Fibroblast of lung (primary cell): ENCODE measurements at regions not wholly inside any gene's neighbourhood (a gene's known extent, or its start where the extent isn't known, plus 50 kb on each side); places are given as distances from the start of the nearest gene placed in this dataset.

Source experiments
- DNase-seq, 2 donors: peaks; one replicate each; pipeline versions ENCODE4 v3.0.0 to v3.0.0-alpha.2; 2010; ENCODE audit warnings: low read depth in 2 of 2
- H2AFZ ChIP-seq: 2 replicates; pipeline ENCODE4 v1.5.1; 2012; ENCODE audit warnings: low read length, control low read depth, inconsistent platforms
- H3K27ac ChIP-seq: 2 replicates; pipeline ENCODE4 v1.5.1; 2011; ENCODE audit warnings: low read length, control low read depth; ENCODE audit not compliant: insufficient read depth
- H3K27me3 ChIP-seq: 2 replicates; pipeline ENCODE4 v1.5.1; 2011; ENCODE audit warnings: mild to moderate bottlenecking, low read length; ENCODE audit not compliant: control insufficient read depth, insufficient read depth
- H3K36me3 ChIP-seq: 2 replicates; pipeline ENCODE4 v1.5.1; 2011; ENCODE audit warnings: low read length; ENCODE audit not compliant: control insufficient read depth, insufficient read depth
- H3K4me1 ChIP-seq: 2 replicates; pipeline ENCODE4 v1.5.1; 2011; ENCODE audit warnings: low read length; ENCODE audit not compliant: control insufficient read depth, insufficient read depth; ENCODE audit errors: extremely low read depth
- H3K4me2 ChIP-seq: 2 replicates; pipeline ENCODE4 v1.5.1; 2011; ENCODE audit warnings: low read length, control low read depth; ENCODE audit not compliant: insufficient read depth; ENCODE audit errors: extremely low read depth
- H3K4me3 ChIP-seq, 4 experiments: fragments of 200-600 bp in 1 of 4; sonication (generic) in 1 of 4; replicated peaks in 1 of 4; 2 replicates each; pipeline ENCODE4 v1.5.1; 2011 to 2016; ENCODE audit warnings: low read length in 4 of 4, low read depth in 3 of 4, mild to moderate bottlenecking in 3 of 4, control low read depth in 2 of 4, inconsistent platforms in 1 of 4, mixed read lengths in 1 of 4; ENCODE audit not compliant: insufficient read depth in 1 of 4; ENCODE audit errors: control extremely low read depth in 1 of 4
- H3K79me2 ChIP-seq: 2 replicates; pipeline ENCODE4 v1.5.1; 2012; ENCODE audit warnings: mild to moderate bottlenecking, low read length, inconsistent platforms; ENCODE audit not compliant: control insufficient read depth, insufficient read depth
- H3K9ac ChIP-seq: 2 replicates; pipeline ENCODE4 v1.5.1; 2011; ENCODE audit warnings: mild to moderate bottlenecking, low read length, control low read depth; ENCODE audit not compliant: insufficient read depth
- H3K9me3 ChIP-seq: 2 replicates; pipeline ENCODE4 v1.5.1; 2012; ENCODE audit warnings: low read depth, low read length; ENCODE audit not compliant: control insufficient read depth, insufficient read depth
- H4K20me1 ChIP-seq: 2 replicates; pipeline ENCODE4 v1.5.1; 2011; ENCODE audit warnings: low read length; ENCODE audit not compliant: control insufficient read depth, insufficient read depth; ENCODE audit errors: extremely low read depth
- EZH2 ChIP-seq: IDR thresholded peaks from 2 replicates; pipeline ENCODE4 v1.5.1; 2012; ENCODE audit warnings: low read length, control low read depth, mild to moderate bottlenecking; ENCODE audit errors: missing control alignments
- TF ChIP-seq, protein P1 (sequence below), 2 donors: IDR thresholded peaks in 1 of 2; conservative IDR thresholded peaks in 1 of 2; 1 replicate in 1 of 2; 2 replicates in 1 of 2; pipeline ENCODE4 v1.5.1; 2011 to 2012; ENCODE audit warnings: low read length in 2 of 2, control low read depth in 1 of 2, inconsistent platforms in 1 of 2, low read depth in 1 of 2, mild to moderate bottlenecking in 1 of 2

DNA sequence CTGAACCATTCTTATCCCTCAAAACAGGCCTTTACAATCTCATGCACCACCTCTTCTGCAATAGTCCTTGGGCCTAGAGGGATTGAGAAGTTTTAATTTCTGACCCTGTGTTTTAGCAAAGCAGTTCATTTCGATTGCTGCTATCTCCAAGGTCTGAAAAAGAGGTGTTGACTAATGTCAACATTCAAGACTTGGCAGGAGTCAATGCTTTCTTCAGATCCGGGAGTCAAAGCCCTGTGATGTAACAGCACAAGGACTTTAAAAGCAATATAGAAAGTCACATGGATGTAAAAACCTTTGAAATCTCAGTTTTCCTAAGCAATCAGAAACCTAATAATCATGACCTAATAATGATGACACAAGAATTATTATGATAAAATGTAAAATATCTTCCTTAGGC is 133.8 kb downstream of the ADAM29 start:
- H3K4me3 ChIP-seq = no peak overlapping the region
- H3K4me1 ChIP-seq = no peaks in the 10 kb centered on the region
- H3K79me2 ChIP-seq = no peaks in the 10 kb centered on the region
- H3K27me3 ChIP-seq = no peaks in the 10 kb centered on the region
- H3K27ac ChIP-seq = no peak overlapping the region
- H4K20me1 ChIP-seq = no peaks in the 10 kb centered on the region
- no peaks in the 10 kb centered on the region for H3K9me3 ChIP-seq
- TF ChIP-seq, protein P1, sequence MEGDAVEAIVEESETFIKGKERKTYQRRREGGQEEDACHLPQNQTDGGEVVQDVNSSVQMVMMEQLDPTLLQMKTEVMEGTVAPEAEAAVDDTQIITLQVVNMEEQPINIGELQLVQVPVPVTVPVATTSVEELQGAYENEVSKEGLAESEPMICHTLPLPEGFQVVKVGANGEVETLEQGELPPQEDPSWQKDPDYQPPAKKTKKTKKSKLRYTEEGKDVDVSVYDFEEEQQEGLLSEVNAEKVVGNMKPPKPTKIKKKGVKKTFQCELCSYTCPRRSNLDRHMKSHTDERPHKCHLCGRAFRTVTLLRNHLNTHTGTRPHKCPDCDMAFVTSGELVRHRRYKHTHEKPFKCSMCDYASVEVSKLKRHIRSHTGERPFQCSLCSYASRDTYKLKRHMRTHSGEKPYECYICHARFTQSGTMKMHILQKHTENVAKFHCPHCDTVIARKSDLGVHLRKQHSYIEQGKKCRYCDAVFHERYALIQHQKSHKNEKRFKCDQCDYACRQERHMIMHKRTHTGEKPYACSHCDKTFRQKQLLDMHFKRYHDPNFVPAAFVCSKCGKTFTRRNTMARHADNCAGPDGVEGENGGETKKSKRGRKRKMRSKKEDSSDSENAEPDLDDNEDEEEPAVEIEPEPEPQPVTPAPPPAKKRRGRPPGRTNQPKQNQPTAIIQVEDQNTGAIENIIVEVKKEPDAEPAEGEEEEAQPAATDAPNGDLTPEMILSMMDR (conservative IDR thresholded peaks at IDR 0.05 in 1 of 2, IDR thresholded peaks at IDR 0.05 in 1 of 2; ENCODE audit: low read depth in 1 of 2, low read length in 2 of 2) = no peak
- TF ChIP-seq EZH2 = no peak
- no peak overlapping the region for H3K9ac ChIP-seq
- no peak for DNase-seq
- no peak overlapping the region for H2AFZ ChIP-seq
- H3K4me2 ChIP-seq = no peak overlapping the region
- H3K36me3 ChIP-seq = no peaks in the 10 kb centered on the region

GRCh38 chr4:175054980-175055379 is 136.8 kb downstream of the ADAM29 start:
- no peak overlapping the region for H3K9ac ChIP-seq
- no peak overlapping the region for H3K4me2 ChIP-seq
- no peak overlapping the region for H3K4me3 ChIP-seq
- no peak for DNase-seq
- H2AFZ ChIP-seq = no peak overlapping the region
- no peak overlapping the region for H3K27ac ChIP-seq
- TF ChIP-seq, protein P1 (conservative IDR thresholded peaks at IDR 0.05 in 1 of 2, IDR thresholded peaks at IDR 0.05 in 1 of 2; ENCODE audit: low read depth in 1 of 2, low read length in 2 of 2) = no peak
- TF ChIP-seq EZH2 = no peak
- H3K4me1 ChIP-seq = no peaks in the 10 kb centered on the region
- no peaks in the 10 kb centered on the region for H3K36me3 ChIP-seq
- no peaks in the 10 kb centered on the region for H3K27me3 ChIP-seq
- no peaks in the 10 kb centered on the region for H3K9me3 ChIP-seq
- no peaks in the 10 kb centered on the region for H4K20me1 ChIP-seq
- H3K79me2 ChIP-seq = no peaks in the 10 kb centered on the region

- Histone ChIP-seq H3K4me2 (no peak overlapping the region), H3K36me3 (no peaks in the 10 kb centered on the region), H3K9ac (no peak overlapping the region), H3K27ac (no peak overlapping the region), H3K4me1 (no peaks in the 10 kb centered on the region), H3K27me3 (no peaks in the 10 kb centered on the region), H3K4me3 (no peak overlapping the region), H3K79me2 (no peaks in the 10 kb centered on the region), H2AFZ (no peak overlapping the region), H3K9me3 (no peaks in the 10 kb centered on the region), H4K20me1 (no peaks in the 10 kb centered on the region)
- no peak for TF ChIP-seq EZH2
- TF ChIP-seq, protein P1 (conservative IDR thresholded peaks at IDR 0.05 in 1 of 2, IDR thresholded peaks at IDR 0.05 in 1 of 2; ENCODE audit: low read depth in 1 of 2, low read length in 2 of 2) = no peak
- DNase-seq = no peak
Observed at GRCh38 chr4:175062183-175062592, 144.0 kb downstream of the ADAM29 start.
